Thyroid gland (tissue), 4 donors: ENCODE measurements at regions not wholly inside any gene's neighbourhood (a gene's known extent, or its start where the extent isn't known, plus 50 kb on each side); places are given as distances from the start of the nearest gene placed in this dataset.

Source experiments
- POLR2A ChIP-seq, 2 donors: fragments of 450-650 bp; IDR thresholded peaks; one replicate each; pipeline ENCODE4 v1.6.1; 2017; ENCODE audit warnings: antibody characterized with exemption in 2 of 2, mild to moderate bottlenecking in 2 of 2, moderate library complexity in 1 of 2
- TF ChIP-seq, protein P1 (sequence below), 6 experiments: fragments of 200-600 bp in 3 of 6; fragments of 450-650 bp in 3 of 6; sonication (generic) in 3 of 6; IDR thresholded peaks; one replicate each; pipeline ENCODE4 v1.5.1; 2016 to 2019; ENCODE audit warnings: antibody characterized with exemption in 6 of 6, mild to moderate bottlenecking in 2 of 6, inconsistent platforms in 1 of 6, moderate library complexity in 1 of 6

DNA sequence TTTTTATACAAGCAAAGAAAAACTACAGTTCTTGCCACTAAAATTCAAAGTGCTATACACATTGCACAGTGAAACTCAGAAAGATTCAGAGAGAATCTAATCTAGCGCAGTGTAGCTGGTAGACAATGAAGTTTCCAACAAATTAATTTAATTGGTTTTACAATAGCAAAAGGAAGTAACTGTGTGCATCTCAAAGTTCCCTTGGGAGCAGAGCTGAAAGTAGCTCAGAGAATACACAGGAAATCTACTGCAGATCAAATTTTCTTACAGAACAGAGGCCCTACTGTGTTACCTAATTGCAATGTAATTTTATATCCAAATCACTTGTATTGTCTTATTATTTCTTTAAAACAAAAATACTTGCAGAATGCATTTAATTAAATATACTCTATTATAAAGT, 1396.2 kb upstream of the TENM4 start:
- TF ChIP-seq, protein P1, sequence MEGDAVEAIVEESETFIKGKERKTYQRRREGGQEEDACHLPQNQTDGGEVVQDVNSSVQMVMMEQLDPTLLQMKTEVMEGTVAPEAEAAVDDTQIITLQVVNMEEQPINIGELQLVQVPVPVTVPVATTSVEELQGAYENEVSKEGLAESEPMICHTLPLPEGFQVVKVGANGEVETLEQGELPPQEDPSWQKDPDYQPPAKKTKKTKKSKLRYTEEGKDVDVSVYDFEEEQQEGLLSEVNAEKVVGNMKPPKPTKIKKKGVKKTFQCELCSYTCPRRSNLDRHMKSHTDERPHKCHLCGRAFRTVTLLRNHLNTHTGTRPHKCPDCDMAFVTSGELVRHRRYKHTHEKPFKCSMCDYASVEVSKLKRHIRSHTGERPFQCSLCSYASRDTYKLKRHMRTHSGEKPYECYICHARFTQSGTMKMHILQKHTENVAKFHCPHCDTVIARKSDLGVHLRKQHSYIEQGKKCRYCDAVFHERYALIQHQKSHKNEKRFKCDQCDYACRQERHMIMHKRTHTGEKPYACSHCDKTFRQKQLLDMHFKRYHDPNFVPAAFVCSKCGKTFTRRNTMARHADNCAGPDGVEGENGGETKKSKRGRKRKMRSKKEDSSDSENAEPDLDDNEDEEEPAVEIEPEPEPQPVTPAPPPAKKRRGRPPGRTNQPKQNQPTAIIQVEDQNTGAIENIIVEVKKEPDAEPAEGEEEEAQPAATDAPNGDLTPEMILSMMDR (IDR thresholded peaks at IDR 0.05), result no peak
- no peak for TF ChIP-seq POLR2A (IDR thresholded peaks at IDR 0.05)
